ENCODE measurements at regions not wholly inside any gene's neighbourhood (a gene's known extent, or its start where the extent isn't known, plus 50 kb on each side); places are given as distances from the start of the nearest gene placed in this dataset.

GRCh38 chr12:114949058-114949820 is 265.3 kb upstream of the TBX3 start (continued):
- TF ChIP-seq CHD7 (IDR thresholded peaks at IDR 0.05; ENCODE audit: insufficient replicate concordance, low read length) (no peak), SRF (IDR thresholded peaks at IDR 0.05; ENCODE audit: low read depth, low read length) (no peak), SP1 (IDR thresholded peaks at IDR 0.05; ENCODE audit: low read depth, low read length) (no peak), E2F6 (IDR thresholded peaks at IDR 0.05) (no peak), EGR1 (IDR thresholded peaks at IDR 0.05; ENCODE audit: borderline replicate concordance, low read depth, low read length) (no peak)

Data from H1 (cell line).